ENCODE measurements at regions not wholly inside any gene's neighbourhood (a gene's known extent, or its start where the extent isn't known, plus 50 kb on each side); places are given as distances from the start of the nearest gene placed in this dataset.

GRCh38 chr7:26426096-26426495, 134.4 kb downstream of the SNX10 start:
- Histone ChIP-seq H4K20me1 (ENCODE audit: insufficient read depth, low read length) (no peaks in the 10 kb centered on the region), H2AK5ac (ENCODE audit: low read depth, low read length) (no peak overlapping the region), H3K27me3 (ENCODE audit: control insufficient read depth, insufficient read depth, low read length) (no peaks in the 10 kb centered on the region), H2BK15ac (ENCODE audit: low read depth, low read length) (no peak overlapping the region), H2AFZ (replicated peaks; ENCODE audit: low read length, poor library complexity) (no peak overlapping the region), H2AK9ac (replicated peaks; ENCODE audit: low read depth, low read length, poor library complexity) (no peak overlapping the region), H3K23ac (ENCODE audit: low read depth, low read length) (no peak overlapping the region), H3K4me1 (ENCODE audit: control insufficient read depth, insufficient read depth, low read length) (no peaks in the 10 kb centered on the region), H3K4me2 (ENCODE audit: low read depth, low read length) (no peak overlapping the region), H3K4me3 (ENCODE audit: insufficient read depth, low read depth, low read length) (no peak overlapping the region), H3K14ac (replicated peaks; ENCODE audit: low read depth, low read length) (no peak overlapping the region), H4K5ac (ENCODE audit: low read depth, low read length) (no peak overlapping the region), H4K8ac (ENCODE audit: low read depth in 2 of 2, low read length in 2 of 2) (no peak overlapping the region), H3K9ac (ENCODE audit: low read depth, low read length) (no peak overlapping the region), H3K4ac (ENCODE audit: low read depth, low read length) (no peak overlapping the region), H2BK5ac (ENCODE audit: low read depth, low read length, poor library complexity, severe bottlenecking) (no peak overlapping the region), H4K91ac (ENCODE audit: insufficient read depth, low read depth, low read length) (no peak overlapping the region), H2BK20ac (ENCODE audit: low read depth, low read length) (no peak overlapping the region), H3K36me3 (ENCODE audit: control insufficient read depth, insufficient read depth, low read length) (no peaks in the 10 kb centered on the region), H3K56ac (ENCODE audit: extremely low read depth, insufficient read depth, low read length) (no peak overlapping the region), H3K9me1 (ENCODE audit: insufficient read depth, low read length) (no peaks in the 10 kb centered on the region), H3K27ac (ENCODE audit: insufficient read depth, low read length) (no peak overlapping the region), H3K79me1 (ENCODE audit: low read depth in 1 of 2, low read length in 2 of 2) (no peaks in the 10 kb centered on the region), H3K18ac (ENCODE audit: low read depth, low read length) (no peak overlapping the region), H3K9me3 (ENCODE audit: control insufficient read depth, insufficient read depth, low read length) (no peaks in the 10 kb centered on the region), H2BK120ac (ENCODE audit: low read depth, low read length) (no peak overlapping the region)
- ATAC-seq (ENCODE audit: low read depth): no peak
- 50% methylated on average over 2 of the region's 5 CpGs; no CpG with 5 or more reads in 1 of the 2 experiments for WGBS, 2 experiments (ENCODE audit: extremely low coverage in 2 of 2, insufficient read length in 1 of 2)
- in situ Hi-C loops (cut with MboI; ENCODE audit: low sequenced_read_pairs) (no loop called here), intact Hi-C loops (cut with micrococcal nuclease) (no loop called here), dilution Hi-C loops (cut with HindIII; ENCODE audit: low sequenced_read_pairs, unreplicated experiment) (no loop called here)
- TF ChIP-seq FOS (IDR thresholded peaks at IDR 0.05; ENCODE audit: low read depth, low read length): no peak
- TF ChIP-seq RAD21 (IDR thresholded peaks at IDR 0.05; ENCODE audit: low read length): no peak
- no peak for TF ChIP-seq RFX5 (IDR thresholded peaks at IDR 0.05; ENCODE audit: low read depth, low read length)
- TF ChIP-seq CEBPB (IDR thresholded peaks at IDR 0.05; ENCODE audit: low read depth, low read length): no peak
- TF ChIP-seq CHD1 (IDR thresholded peaks at IDR 0.05; ENCODE audit: low read depth, low read length): no peak
- TF ChIP-seq MXI1 (IDR thresholded peaks at IDR 0.05; ENCODE audit: borderline replicate concordance, low read depth, low read length): no peak
- TF ChIP-seq RCOR1 (IDR thresholded peaks at IDR 0.05; ENCODE audit: insufficient replicate concordance, low read length): no peak
- TF ChIP-seq POLR2A (IDR thresholded peaks at IDR 0.05; ENCODE audit: low read depth, low read length): no peak
- TF ChIP-seq MAFK (IDR thresholded peaks at IDR 0.05; ENCODE audit: low read depth, low read length): no peak
- TF ChIP-seq USF2 (IDR thresholded peaks at IDR 0.05; ENCODE audit: low read depth, low read length): no peak
- TF ChIP-seq ELK1 (IDR thresholded peaks at IDR 0.05; ENCODE audit: borderline replicate concordance, low read depth, low read length): no peak
- TF ChIP-seq CTCF (conservative IDR thresholded peaks at IDR 0.05; ENCODE audit: low read depth, low read length): no peak
- TF ChIP-seq BHLHE40 (IDR thresholded peaks at IDR 0.05; ENCODE audit: low read depth, low read length): no peak
- no peak for TF ChIP-seq NFE2L2 (IDR thresholded peaks at IDR 0.05; ENCODE audit: low read depth, low read length)
- no peak for TF ChIP-seq SMC3 (IDR thresholded peaks at IDR 0.05; ENCODE audit: low read depth, low read length)
- no peak for TF ChIP-seq MAZ (IDR thresholded peaks at IDR 0.05; ENCODE audit: borderline replicate concordance, low read depth, low read length)
- no TSS peak for BruUV-seq (replicated peaks)
- ChIA-PET POLR2A (ENCODE audit: unreplicated experiment) (no interaction called here), CTCF (no interaction called here)
- no peak for DNase-seq
